RCC 7860 (cell line): ENCODE measurements at regions not wholly inside any gene's neighbourhood (a gene's known extent, or its start where the extent isn't known, plus 50 kb on each side); places are given as distances from the start of the nearest gene placed in this dataset.

ENCODE experiments used
- DNase-seq: peaks from one replicate; pipeline ENCODE4 v3.0.0-alpha.2; 2015; ENCODE audit warnings: low spot score
- FAIRE-seq: peaks from 2 replicates; lab custom pipeline; 2012; peaks lifted over from hg19 to GRCh38; lab: Jason Lieb, UNC

- FAIRE-seq (no peak), DNase-seq (no peak)
Measured at GRCh38 chr10:78846760-78847159, 222.0 kb upstream of the ZMIZ1 start.

GRCh38 chr10:78847485-78847884 is 221.3 kb upstream of the ZMIZ1 start:
- FAIRE-seq: no peak
- DNase-seq: no peak

- no peak for DNase-seq
- no peak for FAIRE-seq
Measured at GRCh38 chr10:78849115-78849514, 219.7 kb upstream of the ZMIZ1 start.

- no peak for DNase-seq
- FAIRE-seq: no peak
Measured at GRCh38 chr10:78849731-78850130, 219.0 kb upstream of the ZMIZ1 start.

- FAIRE-seq (no peak), DNase-seq (no peak)
Measured at GRCh38 chr10:78850644-78851435, 217.9 kb upstream of the ZMIZ1 start.

GRCh38 chr10:78851647-78852046 is 217.1 kb upstream of the ZMIZ1 start:
- FAIRE-seq (no peak), DNase-seq (no peak)

GRCh38 chr10:78852466-78853240 is 216.1 kb upstream of the ZMIZ1 start:
- DNase-seq (no peak), FAIRE-seq (no peak)

GRCh38 chr10:78853864-78854263 is 214.9 kb upstream of the ZMIZ1 start:
- DNase-seq (no peak), FAIRE-seq (no peak)

GRCh38 chr10:78856421-78856820 is 212.3 kb upstream of the ZMIZ1 start:
- DNase-seq (no peak), FAIRE-seq (no peak)

- DNase-seq: no peak
- FAIRE-seq: no peak
Measured at GRCh38 chr10:78857193-78857592, 211.6 kb upstream of the ZMIZ1 start.

- no peak for FAIRE-seq
- no peak for DNase-seq
Measured at GRCh38 chr10:78859266-78859665, 209.5 kb upstream of the ZMIZ1 start.

- DNase-seq (no peak), FAIRE-seq (no peak)
Measured at GRCh38 chr10:78859769-78860168, 209.0 kb upstream of the ZMIZ1 start.

- FAIRE-seq (no peak), DNase-seq (no peak)
Measured at GRCh38 chr10:78860260-78860914, 208.4 kb upstream of the ZMIZ1 start.

- no peak for FAIRE-seq
- DNase-seq: no peak
Measured at GRCh38 chr10:78861529-78862327, 207.0 kb upstream of the ZMIZ1 start.

GRCh38 chr10:78862328-78862640 is 206.5 kb upstream of the ZMIZ1 start:
- FAIRE-seq (no peak), DNase-seq (no peak)

GRCh38 chr10:78863140-78863905 is 205.4 kb upstream of the ZMIZ1 start:
- DNase-seq (no peak), FAIRE-seq (no peak)

GRCh38 chr10:78863906-78864239 is 204.9 kb upstream of the ZMIZ1 start:
- no peak for FAIRE-seq
- no peak for DNase-seq

- FAIRE-seq: no peak
- DNase-seq: no peak
Measured at GRCh38 chr10:78864761-78865537, 203.8 kb upstream of the ZMIZ1 start.

GRCh38 chr10:78865538-78865875 is 203.3 kb upstream of the ZMIZ1 start:
- no peak for DNase-seq
- no peak for FAIRE-seq
